LNCaP clone FGC (cell line): ENCODE measurements at regions not wholly inside any gene's neighbourhood (a gene's known extent, or its start where the extent isn't known, plus 50 kb on each side); places are given as distances from the start of the nearest gene placed in this dataset.

ENCODE experiments used
- DNase-seq: peaks from one replicate; pipeline ENCODE4 v3.0.0-alpha.2; 2011; ENCODE audit warnings: low read depth
- H3K4me3 ChIP-seq: 2 replicates; pipeline ENCODE4 v1.5.1; 2011; ENCODE audit warnings: mild to moderate bottlenecking, low read depth, low read length, control low read depth
- CTCF ChIP-seq: IDR thresholded peaks from 2 replicates; pipeline ENCODE4 v1.5.1; 2012; ENCODE audit warnings: mild to moderate bottlenecking; ENCODE audit not compliant: control insufficient read depth, insufficient read depth; ENCODE audit errors: extremely low read depth

- TF ChIP-seq CTCF = no peak
- no peak overlapping the region for H3K4me3 ChIP-seq
- DNase-seq = no peak
Observed at GRCh38 chr4:146087856-146088255, 87.7 kb upstream of the LSM6 start.

GRCh38 chr4:146076081-146076480, 99.4 kb upstream of the LSM6 start:
- no peak for TF ChIP-seq CTCF

GRCh38 chr4:146073517-146073916, 102.0 kb upstream of the LSM6 start:
- DNase-seq = no peak
- no peak overlapping the region for H3K4me3 ChIP-seq
- TF ChIP-seq CTCF = no peak

More at GRCh38 chr4:146076081-146076480, 99.4 kb upstream of the LSM6 start:
- DNase-seq = no peak
- H3K4me3 ChIP-seq = no peak overlapping the region

- no peak overlapping the region for H3K4me3 ChIP-seq
- DNase-seq = no peak
- TF ChIP-seq CTCF = no peak
Observed at GRCh38 chr4:146072376-146072775, 103.1 kb upstream of the LSM6 start.

GRCh38 chr4:146071390-146071789, 104.1 kb upstream of the LSM6 start:
- no peak for TF ChIP-seq CTCF
- no peak overlapping the region for H3K4me3 ChIP-seq
- DNase-seq = no peak

- H3K4me3 ChIP-seq = no peak overlapping the region
- no peak for TF ChIP-seq CTCF
- no peak for DNase-seq
Observed at GRCh38 chr4:146063143-146063542, 112.4 kb upstream of the LSM6 start.

GRCh38 chr4:146062340-146062739, 113.2 kb upstream of the LSM6 start:
- DNase-seq = no peak
- no peak overlapping the region for H3K4me3 ChIP-seq
- no peak for TF ChIP-seq CTCF
